ENCODE measurements at regions not wholly inside any gene's neighbourhood (a gene's known extent, or its start where the extent isn't known, plus 50 kb on each side); places are given as distances from the start of the nearest gene placed in this dataset.

GRCh38 chr2:158905341-158905740 is 63.1 kb upstream of the TANC1 start:
- no peak for DNase-seq (ENCODE audit: low read depth in 2 of 2)

GRCh38 chr2:158905784-158906183 is 62.7 kb upstream of the TANC1 start:
- no peak for DNase-seq (ENCODE audit: low read depth in 2 of 2)

- DNase-seq (ENCODE audit: low read depth in 2 of 2) = no peak
These were observed 60.4 kb upstream of the TANC1 start for GRCh38 chr2:158907926-158908456.

- DNase-seq (ENCODE audit: low read depth in 2 of 2) = no peak
These were observed 56.3 kb upstream of the TANC1 start for GRCh38 chr2:158912112-158912511.

GRCh38 chr2:158912765-158913164 is 55.7 kb upstream of the TANC1 start:
- DNase-seq (ENCODE audit: low read depth in 2 of 2) = no peak

- DNase-seq (ENCODE audit: low read depth in 2 of 2) = no peak
These were observed 54.4 kb upstream of the TANC1 start for GRCh38 chr2:158914066-158914465.

GRCh38 chr2:158914731-158915130 is 53.7 kb upstream of the TANC1 start:
- DNase-seq (ENCODE audit: low read depth in 2 of 2) = no peak

GRCh38 chr2:158917121-158917520 is 51.3 kb upstream of the TANC1 start:
- DNase-seq (ENCODE audit: low read depth in 2 of 2) = no peak

GRCh38 chr2:158918452-158918851 is 50.0 kb upstream of the TANC1 start:
- DNase-seq (ENCODE audit: low read depth in 2 of 2) = no peak
